Upper lobe of left lung (tissue), 6 donors: ENCODE measurements at regions not wholly inside any gene's neighbourhood (a gene's known extent, or its start where the extent isn't known, plus 50 kb on each side); places are given as distances from the start of the nearest gene placed in this dataset.
"Not testable (repeated sequence)": the region's sequence is repeated elsewhere in the genome, so short reads cannot be mapped to it uniquely, and the experiment has no call there.

Experiments
- ATAC-seq, 2 donors: fragments of 200-7000 bp; cut with Tn5 transposase; one replicate each; pipeline ENCODE4 v1.9.1; 2022; ENCODE audit warnings: mild to moderate bottlenecking in 2 of 2, moderate library complexity in 2 of 2; ENCODE audit not compliant: low FRiP score in 2 of 2
- DNase-seq, 2 donors: peaks; one replicate each; pipeline ENCODE4 v3.0.0-alpha.2; 2019 to 2020
- H3K27ac ChIP-seq, 4 donors: fragments of 200-600 bp; sonication (generic); one replicate each; pipeline ENCODE4 v1.5.1; 2016 to 2019
- H3K27me3 ChIP-seq, 4 donors: fragments of 200-600 bp; sonication (generic); one replicate each; pipeline ENCODE4 v1.5.1; 2017 to 2019
- H3K36me3 ChIP-seq, 4 donors: fragments of 200-600 bp; sonication (generic); one replicate each; pipeline ENCODE4 v1.5.1; 2016 to 2019
- H3K4me1 ChIP-seq, 4 donors: fragments of 200-600 bp; sonication (generic); one replicate each; pipeline ENCODE4 v1.5.1; 2018 to 2019
- H3K4me3 ChIP-seq, 4 donors: fragments of 200-600 bp; sonication (generic); one replicate each; pipeline ENCODE4 v1.5.1; 2017 to 2019; ENCODE audit warnings: mild to moderate bottlenecking in 2 of 4, moderate library complexity in 1 of 4
- H3K9me3 ChIP-seq, 4 donors: fragments of 200-600 bp; sonication (generic); one replicate each; pipeline ENCODE4 v1.5.1; 2018 to 2019
- WGBS, 2 donors: methylation state at CpG; one replicate each; pipeline ENCODE4 v1.1.5; 2017 to 2018; 5-methylcytosine and 5-hydroxymethylcytosine counted together
- donor health status: DM: no; HTN: no; CAD: no; lungs with moderate emphysema.
- donor health status: DM: no; HTN: yes; CAD: no; lungs with severe emphysema.

GRCh38 chr14:19166056-19166455 lies 198.8 kb downstream of the POTEM start:
- not testable (repeated sequence) for H3K4me1 ChIP-seq, H3K9me3 ChIP-seq, H3K27me3 ChIP-seq, H3K27ac ChIP-seq, H3K4me3 ChIP-seq, H3K36me3 ChIP-seq, ATAC-seq, DNase-seq
- 69 to 90% methylated on average over 2 to 3 of the region's 3 CpGs for WGBS, 2 donors

- H3K4me3 ChIP-seq, H3K9me3 ChIP-seq, H3K36me3 ChIP-seq, ATAC-seq, H3K27ac ChIP-seq, H3K4me1 ChIP-seq, H3K27me3 ChIP-seq: not testable (repeated sequence)
- peak in 1 of 2 donors; percentile 5 for DNase-seq
- 82 to 85% methylated on average over 7 to 8 of the region's 8 CpGs for WGBS, 2 donors
Observed at GRCh38 chr14:19167454-19168190, 200.4 kb downstream of the POTEM start.

- H3K9me3 ChIP-seq, H3K4me1 ChIP-seq: not testable (repeated sequence)
- DNase-seq, result peak in 1 of 2 donors; percentile 49
Observed at GRCh38 chr14:19168261-19168660, 201.0 kb downstream of the POTEM start.

GRCh38 chr14:19169561-19170362 lies 202.5 kb downstream of the POTEM start:
- WGBS, 2 donors, result 63 to 83% methylated on average over 6 to 7 of the region's 7 CpGs
- peak in 1 of 2 donors; percentile 68 for ATAC-seq
- H3K36me3 ChIP-seq, H3K4me1 ChIP-seq, H3K27me3 ChIP-seq, DNase-seq, H3K27ac ChIP-seq, H3K4me3 ChIP-seq, H3K9me3 ChIP-seq: not testable (repeated sequence)

More at GRCh38 chr14:19168261-19168660, 201.0 kb downstream of the POTEM start:
- H3K36me3 ChIP-seq, H3K27ac ChIP-seq, H3K4me3 ChIP-seq, H3K27me3 ChIP-seq, ATAC-seq: not testable (repeated sequence)
- 76 to 89% methylated on average over 3 to 7 of the region's 7 CpGs for WGBS, 2 donors

GRCh38 chr14:19172745-19173144 lies 205.5 kb downstream of the POTEM start:
- H3K27ac ChIP-seq, DNase-seq, H3K27me3 ChIP-seq, ATAC-seq, H3K9me3 ChIP-seq, H3K4me1 ChIP-seq, H3K4me3 ChIP-seq, H3K36me3 ChIP-seq: not testable (repeated sequence)

GRCh38 chr14:19173188-19173587 lies 206.0 kb downstream of the POTEM start:
- not testable (repeated sequence) for H3K4me3 ChIP-seq, H3K9me3 ChIP-seq

GRCh38 chr14:19177435-19177834 lies 210.2 kb downstream of the POTEM start:
- not testable (repeated sequence) for H3K9me3 ChIP-seq, H3K27ac ChIP-seq, H3K4me1 ChIP-seq, H3K27me3 ChIP-seq, H3K4me3 ChIP-seq, H3K36me3 ChIP-seq
- ATAC-seq, result peak in 1 of 2 donors; percentile 71
- DNase-seq, result peak in 1 of 2 donors; percentile 21
- no CpG with 5 or more reads among the region's 6 CpGs for WGBS, 2 donors

More at GRCh38 chr14:19173188-19173587, 206.0 kb downstream of the POTEM start:
- not testable (repeated sequence) for H3K27me3 ChIP-seq, DNase-seq, H3K4me1 ChIP-seq, H3K36me3 ChIP-seq, ATAC-seq, H3K27ac ChIP-seq
- WGBS, 2 donors, result 74 to 87% methylated on average over 2 to 3 of the region's 3 CpGs

GRCh38 chr14:19180297-19180696 lies 213.1 kb downstream of the POTEM start:
- DNase-seq, H3K4me3 ChIP-seq, H3K27ac ChIP-seq, H3K36me3 ChIP-seq, H3K9me3 ChIP-seq, ATAC-seq, H3K4me1 ChIP-seq, H3K27me3 ChIP-seq: not testable (repeated sequence)
- 67 to 70% methylated on average over 2 of the region's 2 CpGs for WGBS, 2 donors

GRCh38 chr14:19180881-19181280 lies 213.6 kb downstream of the POTEM start:
- not testable (repeated sequence) for ATAC-seq, H3K27me3 ChIP-seq, H3K4me3 ChIP-seq, DNase-seq, H3K4me1 ChIP-seq, H3K9me3 ChIP-seq, H3K36me3 ChIP-seq, H3K27ac ChIP-seq
- WGBS, 2 donors, result 45 to 47% methylated on average over 3 of the region's 3 CpGs

- 81 to 83% methylated on average over 3 of the region's 4 CpGs for WGBS, 2 donors
- not testable (repeated sequence) for H3K27ac ChIP-seq, H3K36me3 ChIP-seq, DNase-seq, H3K9me3 ChIP-seq, ATAC-seq, H3K4me3 ChIP-seq, H3K27me3 ChIP-seq, H3K4me1 ChIP-seq
Observed at GRCh38 chr14:19195146-19195545, 227.9 kb downstream of the POTEM start.

- WGBS, 2 donors, result 58 to 76% methylated on average over 2 to 3 of the region's 4 CpGs
- not testable (repeated sequence) for H3K9me3 ChIP-seq, H3K36me3 ChIP-seq, H3K4me3 ChIP-seq, H3K27ac ChIP-seq, DNase-seq, ATAC-seq, H3K27me3 ChIP-seq, H3K4me1 ChIP-seq
Observed at GRCh38 chr14:19197488-19198234, 230.4 kb downstream of the POTEM start.

GRCh38 chr14:19198341-19198740 lies 231.1 kb downstream of the POTEM start:
- H3K27ac ChIP-seq, ATAC-seq, H3K9me3 ChIP-seq, H3K4me1 ChIP-seq, H3K36me3 ChIP-seq, H3K4me3 ChIP-seq, H3K27me3 ChIP-seq: not testable (repeated sequence)
- peak in 1 of 2 donors; percentile 3 for DNase-seq
- WGBS, 2 donors, result 31 to 44% methylated on average over 3 of the region's 3 CpGs
